Fibroblast of villous mesenchyme (primary cell): ENCODE measurements at regions not wholly inside any gene's neighbourhood (a gene's known extent, or its start where the extent isn't known, plus 50 kb on each side); places are given as distances from the start of the nearest gene placed in this dataset.

Experiments used
- DNase-seq: peaks from one replicate; pipeline ENCODE4 v3.0.0-alpha.2; 2010; ENCODE audit warnings: low read depth
- H3K4me3 ChIP-seq: 2 replicates; pipeline ENCODE4 v1.5.1; 2011; ENCODE audit warnings: low read depth, mild to moderate bottlenecking, low read length
- CTCF ChIP-seq: IDR thresholded peaks from 2 replicates; pipeline ENCODE4 v1.5.1; 2012; ENCODE audit warnings: low read depth, mild to moderate bottlenecking, low read length; ENCODE audit not compliant: insufficient read depth

GRCh38 chr2:207473049-207473930, 56.5 kb upstream of the CREB1 start:
- peak; percentile 78 for TF ChIP-seq CTCF
- peak overlapping the region; percentile 16 for H3K4me3 ChIP-seq

GRCh38 chr2:207473931-207474235, 55.9 kb upstream of the CREB1 start:
- no peak for DNase-seq

More at GRCh38 chr2:207473049-207473930, 56.5 kb upstream of the CREB1 start:
- DNase-seq = peak; percentile 84

GRCh38 chr2:207474863-207475485, 54.8 kb upstream of the CREB1 start:
- H3K4me3 ChIP-seq = no peak overlapping the region
- peak; percentile 60 for TF ChIP-seq CTCF
- peak; percentile 74 for DNase-seq

More at GRCh38 chr2:207473931-207474235, 55.9 kb upstream of the CREB1 start:
- H3K4me3 ChIP-seq = no peak overlapping the region
- TF ChIP-seq CTCF = no peak

GRCh38 chr2:207475546-207475945, 54.2 kb upstream of the CREB1 start:
- DNase-seq = no peak
- no peak for TF ChIP-seq CTCF

GRCh38 chr2:207477896-207478295, 51.9 kb upstream of the CREB1 start:
- TF ChIP-seq CTCF = no peak
- no peak overlapping the region for H3K4me3 ChIP-seq
- DNase-seq = no peak

More at GRCh38 chr2:207475546-207475945, 54.2 kb upstream of the CREB1 start:
- no peak overlapping the region for H3K4me3 ChIP-seq

- TF ChIP-seq CTCF = no peak
- DNase-seq = no peak
These were observed 51.2 kb upstream of the CREB1 start for GRCh38 chr2:207478572-207478971.

More at GRCh38 chr2:207478572-207478971, 51.2 kb upstream of the CREB1 start:
- H3K4me3 ChIP-seq = no peak overlapping the region
